Left ventricle myocardium superior (tissue), 1 donor: ENCODE measurements at regions not wholly inside any gene's neighbourhood (a gene's known extent, or its start where the extent isn't known, plus 50 kb on each side); places are given as distances from the start of the nearest gene placed in this dataset.

Experiments
- ATAC-seq: fragments of 200-7000 bp; cut with Tn5 transposase; one replicate; pipeline ENCODE4 v1.9.1; 2020; ENCODE audit warnings: mild to moderate bottlenecking, moderate library complexity
- DNase-seq: peaks from one replicate; pipeline ENCODE4 v3.0.0-alpha.2; 2020
- intact Hi-C: fragments of 100-400 bp; cut with micrococcal nuclease; formaldehyde crosslinking; loops from one replicate; pipeline ENCODE4 v1.11.0; 2022
- donor health status: DM: no; HTN: yes; CAD: no; lungs with severe emphysema.

DNA sequence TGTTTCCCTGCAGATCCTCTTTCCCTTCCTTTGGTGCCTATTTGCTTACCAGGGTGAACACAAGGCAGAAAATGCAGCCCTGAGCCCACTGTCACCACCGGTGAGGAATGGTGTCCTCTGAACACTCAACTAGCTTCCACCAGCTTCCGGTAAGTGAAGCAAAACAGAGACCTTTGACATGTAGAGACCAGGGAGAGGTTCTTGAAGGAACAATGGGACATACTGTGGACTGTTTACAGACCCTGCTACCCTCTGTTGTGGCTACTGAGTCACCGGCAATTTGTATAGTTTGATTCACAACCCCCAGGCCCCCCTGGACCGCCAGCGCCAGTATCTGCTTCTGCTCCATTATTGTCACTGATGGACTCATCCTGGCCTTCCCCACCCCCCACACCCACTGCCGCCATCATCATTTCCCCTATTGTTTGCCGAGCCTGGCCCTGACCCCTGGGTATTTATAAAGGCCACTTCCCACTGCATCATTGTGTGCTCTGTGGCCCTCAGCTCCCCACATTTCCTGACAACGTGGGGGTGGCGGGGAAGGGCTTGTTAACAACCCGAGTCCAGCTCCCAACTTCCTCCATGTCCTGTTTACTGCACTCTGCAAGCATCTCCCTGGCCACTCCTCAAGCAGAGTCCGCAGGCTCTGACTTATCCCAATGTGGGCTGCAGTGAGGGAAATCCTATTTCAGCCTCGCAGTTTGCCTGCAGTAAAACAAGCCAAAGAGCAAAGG is 252.9 kb downstream of the ETS1 start:
- DNase-seq (peak; percentile 53), ATAC-seq (peak; percentile 79)
- intact Hi-C loops: no loop called here

DNA sequence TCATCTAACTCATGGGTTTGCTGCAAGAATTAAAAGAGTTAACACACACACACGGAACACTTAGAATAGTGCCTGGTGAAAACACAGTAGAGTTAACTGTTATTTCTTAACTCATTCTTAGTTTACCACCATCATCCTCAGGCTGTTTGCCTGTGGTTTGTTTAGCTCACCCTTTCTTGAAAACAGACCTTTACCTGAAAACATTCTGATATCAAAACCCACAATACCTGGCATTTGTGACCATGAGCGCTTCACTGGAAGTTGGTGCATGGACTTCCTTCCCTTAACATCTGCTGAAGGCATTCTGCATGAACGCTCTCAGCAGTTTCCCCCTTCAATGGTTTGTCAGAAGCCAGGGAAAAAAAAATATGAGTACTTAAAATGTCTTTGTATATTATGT is 256.0 kb downstream of the ETS1 start:
- intact Hi-C loops: no loop called here
- ATAC-seq (no peak), DNase-seq (no peak)

DNA sequence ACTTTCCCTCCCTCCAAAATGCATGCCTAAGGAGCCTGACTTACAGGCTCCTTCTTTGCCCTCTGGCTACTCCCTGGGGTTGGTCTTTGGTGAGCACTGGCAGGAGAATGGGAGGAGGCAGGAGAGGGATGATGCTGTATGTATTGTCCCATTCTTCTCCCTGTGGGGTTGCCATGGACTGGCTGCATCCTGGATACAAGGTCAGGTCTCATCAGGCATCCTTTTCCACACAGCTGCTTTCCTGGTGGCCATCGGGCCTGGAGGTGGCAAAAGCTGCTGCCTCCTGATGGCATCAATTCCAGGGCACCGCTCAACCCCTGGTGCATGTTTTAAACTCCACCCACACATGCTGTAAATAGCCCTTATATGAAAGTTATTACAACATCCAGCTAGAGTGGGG is 257.2 kb downstream of the ETS1 start:
- ATAC-seq (no peak), DNase-seq (no peak)
- intact Hi-C loops: no loop called here

DNA sequence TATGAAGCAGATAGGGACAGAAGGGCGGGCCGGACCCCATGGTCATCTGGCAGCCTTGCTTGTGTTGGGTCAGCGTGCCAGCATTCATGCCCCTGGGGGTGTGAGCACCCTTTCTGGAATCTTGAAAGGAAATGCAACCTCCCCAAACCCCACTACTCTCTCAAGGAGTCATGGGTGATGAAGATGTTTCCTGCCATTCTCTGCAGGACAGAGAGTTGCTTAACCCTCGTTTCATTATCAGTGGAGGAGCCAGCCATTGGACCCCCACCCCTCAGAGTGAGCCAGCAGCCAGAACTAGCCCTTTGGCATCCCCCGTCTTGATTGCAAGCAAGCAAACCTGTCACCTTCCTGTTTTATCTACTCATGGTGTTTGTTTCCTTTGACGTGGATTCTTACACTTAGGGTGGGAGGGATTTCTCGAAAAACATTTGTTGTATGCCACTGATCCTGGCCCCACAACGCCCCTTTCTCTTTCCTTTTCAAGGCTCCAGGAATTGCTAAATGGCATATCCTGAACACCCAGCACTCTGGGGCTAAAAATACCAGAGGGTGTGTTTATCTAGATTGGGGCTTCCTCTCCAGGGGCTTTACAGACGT is 258.3 kb downstream of the ETS1 start:
- intact Hi-C loops: no loop called here
- no peak for DNase-seq
- peak; percentile 83 for ATAC-seq

GRCh38 chr11:128327274-128327673 is 260.1 kb downstream of the ETS1 start:
- intact Hi-C loops: no loop called here
- DNase-seq: no peak
- no peak for ATAC-seq

DNA sequence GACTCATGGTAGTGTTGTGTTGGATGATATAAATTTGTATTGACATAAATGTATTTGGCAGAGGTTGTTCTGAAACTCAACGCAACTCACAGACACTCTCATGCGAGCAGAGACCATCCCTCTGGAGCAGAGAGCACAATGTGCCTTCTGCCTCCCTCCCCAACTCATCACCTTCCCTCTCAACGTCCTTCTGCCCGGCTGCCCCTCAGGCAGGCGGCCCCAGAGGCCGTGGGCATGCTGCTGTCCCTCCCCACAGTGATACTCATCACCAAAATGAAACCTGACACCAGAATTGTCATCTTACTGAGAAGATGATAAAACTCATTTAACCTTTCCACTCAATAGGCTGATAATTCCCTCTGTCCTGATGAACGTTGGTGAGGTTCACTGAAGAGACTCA is 260.6 kb downstream of the ETS1 start:
- ATAC-seq (no peak), DNase-seq (no peak)
- intact Hi-C loops: no loop called here

GRCh38 chr11:128324531-128325141 is 262.7 kb downstream of the ETS1 start:
- DNase-seq: no peak
- intact Hi-C loops: no loop called here
- peak; percentile 26 for ATAC-seq

- intact Hi-C loops: no loop called here
- no peak for DNase-seq
- ATAC-seq: no peak
Measured at GRCh38 chr11:128324051-128324481, 263.3 kb downstream of the ETS1 start.

GRCh38 chr11:128323381-128323780 is 264.0 kb downstream of the ETS1 start:
- DNase-seq: no peak

GRCh38 chr11:128318856-128319474 is 268.4 kb downstream of the ETS1 start:
- intact Hi-C loops: no loop called here
- DNase-seq (no peak), ATAC-seq (no peak)

More at GRCh38 chr11:128323381-128323780, 264.0 kb downstream of the ETS1 start:
- peak; percentile 46 for ATAC-seq
- intact Hi-C loops: no loop called here

DNA sequence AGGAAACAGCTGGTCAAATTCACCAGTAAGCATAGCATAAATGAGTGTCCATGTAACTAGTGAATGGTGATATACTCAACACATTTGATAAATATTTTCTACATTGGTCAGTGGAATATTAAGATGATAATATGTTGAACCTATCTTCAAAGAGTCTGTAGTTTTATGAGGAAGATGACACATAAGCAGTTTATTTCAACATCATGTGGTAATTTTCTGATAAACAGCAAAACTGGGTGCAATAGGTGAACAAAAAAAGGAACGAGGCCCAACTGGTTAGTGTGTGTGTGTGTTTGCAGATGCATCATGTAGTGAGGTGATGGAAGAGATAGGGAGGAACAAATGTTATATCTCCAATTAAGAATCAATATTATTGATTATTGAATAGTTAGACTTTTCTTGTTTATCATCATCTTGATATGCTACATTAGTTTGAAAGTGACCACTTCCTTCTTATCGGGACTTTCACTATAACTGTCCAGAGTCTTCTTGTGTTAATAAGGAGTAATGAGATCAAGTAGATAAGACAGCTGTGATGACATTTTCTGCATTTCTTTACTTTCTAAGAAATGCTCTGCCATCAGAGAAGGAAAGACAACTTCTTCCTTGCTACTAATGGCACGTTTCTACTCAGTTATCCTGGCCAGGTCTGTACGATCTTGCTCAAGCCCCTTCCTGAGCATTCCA is 270.7 kb downstream of the ETS1 start:
- DNase-seq (no peak), ATAC-seq (no peak)
- intact Hi-C loops: no loop called here

DNA sequence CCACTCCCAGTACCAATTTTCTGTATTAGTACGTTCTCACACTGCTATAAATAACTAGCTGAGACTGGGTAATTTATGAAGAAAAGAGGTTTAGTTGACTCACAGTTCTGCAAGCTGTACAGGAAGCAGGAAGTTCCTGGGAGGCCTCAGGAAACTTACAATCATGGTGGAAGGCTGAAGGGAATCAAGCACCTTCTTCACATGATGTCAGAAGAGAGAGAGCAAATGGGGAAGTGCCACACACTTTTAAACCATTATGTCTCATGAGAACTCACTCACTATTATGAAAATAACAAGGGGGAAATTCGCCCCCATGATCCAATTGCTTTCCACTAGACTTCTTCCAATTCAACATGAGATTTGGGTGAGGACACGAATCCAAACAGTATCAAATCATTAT is 271.4 kb downstream of the ETS1 start:
- ATAC-seq: no peak
- intact Hi-C loops: no loop called here
- DNase-seq: no peak

- ATAC-seq: no peak
- intact Hi-C loops: no loop called here
Measured at GRCh38 chr11:128313931-128314330, 273.4 kb downstream of the ETS1 start.

DNA sequence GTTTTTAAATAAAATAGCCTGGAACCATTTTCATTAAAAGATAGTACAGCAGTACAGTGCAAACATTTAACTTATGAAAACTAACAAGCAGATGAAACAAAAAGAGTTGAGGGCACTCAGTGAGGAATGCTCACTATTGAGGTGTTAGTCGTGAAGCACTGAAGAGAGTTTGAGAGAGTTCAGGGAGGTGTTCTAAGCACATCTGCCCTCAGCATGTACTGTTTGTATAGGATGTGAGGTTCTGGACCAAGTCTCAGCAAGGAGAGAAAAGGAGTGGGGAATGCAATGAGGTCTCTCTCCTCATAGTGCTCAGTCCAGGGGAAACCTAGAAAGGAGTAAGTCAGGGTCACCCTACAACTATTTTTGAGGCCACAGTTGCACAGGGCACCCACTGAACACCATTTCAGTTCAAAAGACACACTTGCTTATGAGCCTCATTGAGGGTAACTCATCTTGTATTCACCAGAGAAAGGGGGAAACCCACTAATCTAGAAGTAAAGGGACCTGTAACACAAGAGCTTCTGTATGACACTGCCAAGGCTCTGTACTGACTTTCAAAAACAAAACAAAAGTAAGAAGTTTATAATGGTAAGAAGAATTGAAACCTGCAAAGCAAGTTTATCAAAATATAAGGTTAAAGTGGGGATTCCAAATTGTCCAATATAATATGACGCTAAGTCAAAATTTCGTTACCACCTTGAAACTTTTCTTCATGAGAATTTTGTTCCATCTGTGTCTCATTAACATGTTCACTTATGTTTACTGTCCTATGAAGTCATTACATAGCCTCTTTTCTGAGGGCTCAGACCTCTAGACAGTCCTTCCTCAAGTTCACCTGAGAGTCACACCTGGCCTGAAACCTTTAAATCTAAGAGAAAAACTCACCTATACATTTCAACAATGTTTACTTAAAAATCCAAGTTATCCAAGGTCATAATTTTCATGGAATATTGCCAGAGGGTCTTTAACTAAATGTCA is 275.3 kb downstream of the ETS1 start:
- ATAC-seq (no peak), DNase-seq (no peak)
- intact Hi-C loops: no loop called here

More at GRCh38 chr11:128313931-128314330, 273.4 kb downstream of the ETS1 start:
- no peak for DNase-seq

DNA sequence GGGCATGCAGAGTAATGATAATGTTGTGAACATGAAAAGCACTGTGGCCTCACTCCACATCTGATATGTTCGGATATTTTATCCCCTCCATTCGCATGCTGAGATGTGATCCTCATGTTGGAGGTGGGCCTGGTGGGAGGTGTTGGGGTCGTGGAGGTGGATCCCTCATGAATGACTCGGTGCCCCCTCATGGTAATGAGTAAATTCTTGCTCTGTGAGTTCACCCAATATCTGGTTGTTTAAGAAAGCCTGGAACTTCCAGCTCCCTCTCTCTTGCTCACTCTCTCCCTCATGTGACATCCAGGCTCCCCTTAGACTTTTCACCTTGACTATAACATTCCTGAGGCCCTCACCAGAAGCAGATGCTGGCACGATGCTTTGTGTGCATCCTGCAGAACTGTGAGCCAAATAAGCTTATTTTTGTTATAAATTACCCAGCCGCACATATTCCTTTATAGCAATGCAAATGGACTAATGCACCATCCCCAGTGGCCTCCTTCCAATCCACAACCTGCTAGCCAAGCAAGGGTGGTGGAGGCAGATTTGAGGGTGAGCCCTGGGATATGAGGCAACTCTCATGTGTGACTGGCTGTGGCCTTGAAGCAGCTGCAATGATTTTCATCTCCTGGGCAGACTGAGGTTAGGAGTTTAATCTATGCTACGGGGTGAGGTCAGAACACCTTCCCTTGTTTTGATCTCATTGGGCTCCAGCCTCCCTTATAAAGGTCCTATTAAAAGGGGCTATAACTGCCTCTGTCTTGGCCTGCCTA is 276.5 kb downstream of the ETS1 start:
- intact Hi-C loops: no loop called here
- no peak for ATAC-seq
- DNase-seq: no peak

DNA sequence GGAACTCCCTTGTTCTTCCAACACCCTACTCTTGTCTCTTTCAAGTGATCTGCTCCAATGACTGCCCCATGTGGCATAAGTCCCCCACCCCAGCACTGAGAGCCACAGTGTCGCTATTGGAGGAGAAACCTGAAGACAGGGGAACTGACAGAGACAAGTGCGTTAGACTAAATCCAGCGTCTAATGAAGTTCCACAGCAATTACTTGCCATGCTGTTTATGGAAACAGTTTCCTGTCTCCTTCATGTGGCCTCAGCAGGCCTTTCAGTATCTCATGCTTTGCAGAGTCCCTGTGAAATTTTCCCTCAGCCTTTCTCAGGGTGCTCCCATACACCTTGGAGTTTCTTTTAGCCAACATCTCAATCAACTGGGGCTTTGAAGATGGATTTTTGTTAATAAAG is 277.4 kb downstream of the ETS1 start:
- no peak for ATAC-seq
- DNase-seq: no peak
- intact Hi-C loops: no loop called here

DNA sequence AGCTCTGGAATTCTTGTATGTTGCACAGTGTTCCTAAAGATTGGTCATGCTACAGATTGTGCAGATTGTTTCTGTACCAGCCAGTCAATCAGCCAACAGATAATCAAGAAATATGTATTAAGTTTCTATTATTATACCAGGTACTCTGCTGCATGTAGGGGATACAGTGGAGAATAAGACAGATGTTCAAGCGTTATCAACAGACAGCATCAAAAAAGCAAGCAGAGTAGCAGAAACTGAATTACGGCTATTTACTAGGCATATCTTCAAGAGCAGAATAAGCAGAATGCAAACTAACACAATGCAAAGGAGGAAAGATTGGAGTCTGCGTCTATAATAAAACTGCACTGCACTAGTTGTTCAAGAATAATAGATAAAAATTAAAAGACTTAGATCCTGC is 278.6 kb downstream of the ETS1 start:
- ATAC-seq (no peak), DNase-seq (no peak)
- intact Hi-C loops: no loop called here

DNA sequence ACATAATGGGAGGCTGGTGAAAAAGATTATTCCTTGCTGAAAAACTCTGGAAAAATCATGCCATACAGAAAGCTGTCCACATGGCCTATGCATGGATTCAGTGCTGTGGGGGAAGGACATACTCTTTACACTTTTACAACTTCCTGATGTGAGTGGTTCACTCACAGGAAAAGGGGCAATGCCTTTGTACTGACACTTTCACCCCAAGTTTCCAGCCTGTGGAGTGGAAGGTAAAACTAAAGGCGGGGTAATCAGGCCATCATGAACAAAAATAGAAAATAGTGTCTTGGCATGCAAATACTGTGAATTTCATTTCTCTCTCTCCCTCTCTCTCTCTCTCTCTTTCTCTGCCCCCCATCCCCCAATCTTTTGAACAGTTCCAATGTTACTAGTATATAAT is 281.8 kb downstream of the ETS1 start:
- ATAC-seq (no peak), DNase-seq (no peak)
- intact Hi-C loops: no loop called here
